Naive thymus-derived CD4-positive, alpha-beta T cell (primary cell): ENCODE measurements at regions not wholly inside any gene's neighbourhood (a gene's known extent, or its start where the extent isn't known, plus 50 kb on each side); places are given as distances from the start of the nearest gene placed in this dataset.

Source experiments
- ATAC-seq: fragments of 150-1000 bp; cut with Tn5 transposase; 2 replicates; pipeline ENCODE4 v1.10.0; 2021; ENCODE audit warnings: mild to moderate bottlenecking, moderate library complexity
- CTCF ChIA-PET: fragments of 350-600 bp; sonication (Branson Sonifier 250); formaldehyde crosslinking; loops from one replicate; lab custom pipeline; 2021; ENCODE audit warnings: antibody characterized with exemption; lab: Charles Lee
- POLR2A ChIA-PET: fragments of 350-600 bp; sonication (Branson Sonifier 250); formaldehyde crosslinking; loops from one replicate; lab custom pipeline; 2021; ENCODE audit warnings: antibody characterized with exemption, inconsistent platforms; lab: Charles Lee
- DNase-seq, 9 donors: peaks; one replicate each; pipeline versions ENCODE4 v3.0.0 to v3.0.0-alpha.2; 2020 to 2022; ENCODE audit warnings: mixed read lengths in 1 of 9
- H3K27ac ChIP-seq: one replicate; pipeline ENCODE4 v1.7.0; 2013; ENCODE audit warnings: mild to moderate bottlenecking, low read depth, low read length, moderate library complexity
- H3K27me3 ChIP-seq, 2 donors: one replicate each; pipeline ENCODE4 v1.7.0; 2013; ENCODE audit warnings: low read length in 2 of 2, mild to moderate bottlenecking in 2 of 2, moderate library complexity in 2 of 2; ENCODE audit not compliant: control insufficient read depth in 2 of 2, insufficient read depth in 2 of 2
- H3K36me3 ChIP-seq, 3 experiments: 1 replicate in 2 of 3; 2 replicates in 1 of 3; pipeline ENCODE4 v1.7.0; 2013; ENCODE audit warnings: low read length in 3 of 3, mild to moderate bottlenecking in 3 of 3, moderate library complexity in 1 of 3; ENCODE audit not compliant: insufficient read depth in 3 of 3, control insufficient read depth in 2 of 3
- H3K4me1 ChIP-seq, 2 donors: one replicate each; pipeline ENCODE4 v1.7.0; 2013; ENCODE audit warnings: low read length in 2 of 2, mild to moderate bottlenecking in 2 of 2, moderate library complexity in 1 of 2; ENCODE audit not compliant: control insufficient read depth in 2 of 2, insufficient read depth in 2 of 2
- H3K4me3 ChIP-seq: 2 replicates; pipeline ENCODE4 v1.7.0; 2013; ENCODE audit warnings: mild to moderate bottlenecking, low read length
- H3K9me3 ChIP-seq, 3 experiments: 1 replicate in 2 of 3; 2 replicates in 1 of 3; pipeline ENCODE4 v1.7.0; 2013; ENCODE audit warnings: low read length in 3 of 3; ENCODE audit not compliant: control insufficient read depth in 2 of 3
- H3K27ac Mint-ChIP-seq, 9 donors: one replicate each; pipeline ENCODE4 v1.8.0; 2020 to 2022; ENCODE audit warnings: mixed read lengths in 9 of 9, mild to moderate bottlenecking in 8 of 9, moderate library complexity in 5 of 9, inconsistent platforms in 2 of 9
- H3K27me3 Mint-ChIP-seq, 5 donors: one replicate each; pipeline ENCODE4 v1.8.0; 2021 to 2022; ENCODE audit warnings: mixed read lengths in 5 of 5, mild to moderate bottlenecking in 1 of 5
- H3K36me3 Mint-ChIP-seq, 5 donors: one replicate each; pipeline ENCODE4 v1.8.0; 2020 to 2022; ENCODE audit warnings: mixed read lengths in 5 of 5, mild to moderate bottlenecking in 3 of 5, inconsistent platforms in 1 of 5
- H3K4me1 Mint-ChIP-seq, 7 donors: one replicate each; pipeline ENCODE4 v1.8.0; 2020 to 2022; ENCODE audit warnings: mixed read lengths in 7 of 7, mild to moderate bottlenecking in 3 of 7, inconsistent platforms in 1 of 7
- H3K4me3 Mint-ChIP-seq, 10 donors: one replicate each; pipeline ENCODE4 v1.8.0; 2020 to 2022; ENCODE audit warnings: mild to moderate bottlenecking in 10 of 10, mixed read lengths in 10 of 10, moderate library complexity in 6 of 10, inconsistent platforms in 2 of 10
- H3K9me3 Mint-ChIP-seq, 11 donors: one replicate each; pipeline ENCODE4 v1.8.0; 2020 to 2022; ENCODE audit warnings: mixed read lengths in 11 of 11, mild to moderate bottlenecking in 4 of 11, inconsistent platforms in 1 of 11, moderate library complexity in 1 of 11
- intact Hi-C, 2 donors: fragments of 100-400 bp; cut with micrococcal nuclease; formaldehyde crosslinking; loops; one replicate each; pipeline ENCODE4 v1.15.1; 2023

DNA sequence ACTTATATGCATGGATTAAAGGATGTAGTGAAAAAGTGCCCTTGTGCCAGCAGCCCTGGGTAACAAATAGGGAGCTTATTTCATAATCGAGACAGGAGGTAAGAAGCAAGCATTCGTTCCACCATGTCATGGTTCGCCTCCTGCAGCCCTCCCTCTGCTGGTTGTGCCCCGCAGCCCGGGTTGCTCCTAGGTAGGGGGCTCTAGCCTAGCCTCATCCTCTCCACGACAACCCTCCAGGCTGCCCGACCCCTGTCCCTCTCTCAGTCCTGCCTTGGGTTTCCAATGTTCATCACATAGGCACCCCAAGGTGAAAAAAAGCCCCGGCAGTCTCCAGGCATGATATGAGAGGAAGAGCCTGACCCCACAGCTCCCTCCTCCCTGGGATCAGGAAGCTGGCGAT lies 75.5 kb upstream of the SYNDIG1 start:
- H3K36me3 Mint-ChIP-seq = peaks cover 0 to 4% (median 0%) of the 10 kb centered on the region in 5 donors
- H3K4me3 Mint-ChIP-seq = no peak overlapping the region
- H3K27ac ChIP-seq = no peak overlapping the region
- ChIA-PET CTCF (interaction anchor here (0.8 kb wide), 1 partner anchor 244 kb away, joined by 3 read pairs; no protein-coding TSS in a partner anchor), POLR2A (no interaction called here)
- intact Hi-C loops = no loop called here
- no peaks in the 10 kb centered on the region for H3K36me3 ChIP-seq
- H3K27me3 ChIP-seq = no peaks in the 10 kb centered on the region
- peaks cover 0 to 10% (median 2%) of the 10 kb centered on the region in 11 donors for H3K9me3 Mint-ChIP-seq
- H3K27me3 Mint-ChIP-seq = peaks cover 0 to 9% (median 0%) of the 10 kb centered on the region in 5 donors
- no peak overlapping the region for H3K4me3 ChIP-seq
- H3K9me3 ChIP-seq = no peaks in the 10 kb centered on the region
- H3K4me1 Mint-ChIP-seq = peaks cover 16 to 32% (median 28%) of the 10 kb centered on the region in 7 donors
- H3K4me1 ChIP-seq = peaks cover 0 to 19% of the 10 kb centered on the region in 2 donors
- DNase-seq = no peak
- ATAC-seq = no peak
- H3K27ac Mint-ChIP-seq = no peak overlapping the region

DNA sequence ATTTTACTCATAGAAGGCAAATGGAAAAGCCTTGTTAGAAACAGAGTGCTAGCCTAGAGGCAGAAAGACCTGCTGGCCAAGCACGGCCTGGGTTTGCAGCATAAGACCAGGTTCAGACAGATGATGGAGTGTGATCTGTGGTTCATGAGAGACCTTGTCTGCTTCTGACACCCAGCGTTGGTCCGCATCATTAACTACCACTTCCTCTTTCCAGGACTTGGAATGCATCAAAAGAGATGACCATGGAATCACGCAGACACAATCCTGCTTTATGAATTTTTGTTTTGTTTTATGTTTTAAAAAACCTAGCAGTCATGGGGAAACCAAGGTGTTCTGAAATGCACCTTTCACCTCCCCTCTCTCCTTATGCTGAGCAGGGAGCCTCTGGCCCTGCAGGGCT lies 76.8 kb upstream of the SYNDIG1 start:
- Mint-ChIP-seq H3K27ac (no peak overlapping the region), H3K4me1 (peaks cover 16 to 45% (median 40%) of the 10 kb centered on the region in 7 donors), H3K9me3 (peaks cover 0 to 3% (median 0%) of the 10 kb centered on the region in 11 donors), H3K36me3 (no peaks in the 10 kb centered on the region), H3K4me3 (no peak overlapping the region), H3K27me3 (peaks cover 0 to 2% (median 0%) of the 10 kb centered on the region in 5 donors)
- no peaks in the 10 kb centered on the region for H3K9me3 ChIP-seq
- no peak overlapping the region for H3K4me3 ChIP-seq
- ChIA-PET CTCF (no interaction called here), POLR2A (no interaction called here)
- no peaks in the 10 kb centered on the region for H3K36me3 ChIP-seq
- no peak for ATAC-seq
- DNase-seq = no peak
- intact Hi-C loops = no loop called here
- no peaks in the 10 kb centered on the region for H3K27me3 ChIP-seq
- no peak overlapping the region for H3K27ac ChIP-seq
- peaks cover 0 to 24% of the 10 kb centered on the region in 2 donors for H3K4me1 ChIP-seq

DNA sequence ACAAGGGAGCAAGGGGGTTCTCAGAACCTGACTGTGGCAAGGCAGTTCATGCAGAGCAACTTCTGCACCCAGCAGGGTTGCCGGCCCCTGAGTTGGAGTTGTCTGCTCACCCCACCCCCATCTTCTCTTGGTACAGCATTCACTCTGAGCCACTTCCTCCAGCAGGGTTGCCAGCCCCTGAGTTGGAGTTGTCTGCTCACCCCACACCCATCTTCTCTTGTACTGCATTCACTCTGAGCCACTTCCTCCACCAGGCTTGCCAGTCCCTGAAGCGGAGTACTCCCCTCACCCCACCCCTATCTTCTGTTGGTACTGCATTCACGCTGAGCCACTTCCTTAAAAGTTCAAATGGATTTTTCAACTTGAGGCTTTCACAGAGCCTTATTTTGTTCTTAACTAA lies 79.7 kb upstream of the SYNDIG1 start:
- no peaks in the 10 kb centered on the region for H3K36me3 Mint-ChIP-seq
- ChIA-PET POLR2A (interaction anchor here (2.5 kb wide), 1 partner anchor 17 kb away, joined by 7 read pairs; no protein-coding TSS in a partner anchor), CTCF (interaction anchor here (0.6 kb wide), 1 partner anchor 109 kb away, joined by 3 read pairs; no protein-coding TSS in a partner anchor)
- DNase-seq (peak in 8 of 9 donors; percentile 17 to 83 (median 74)), ATAC-seq (peak; percentile 96)
- H3K9me3 Mint-ChIP-seq = no peaks in the 10 kb centered on the region
- Histone ChIP-seq H3K4me3 (no peak overlapping the region), H3K4me1 (peaks cover 0 to 29% of the 10 kb centered on the region in 2 donors), H3K9me3 (no peaks in the 10 kb centered on the region), H3K27me3 (no peaks in the 10 kb centered on the region), H3K27ac (no peak overlapping the region), H3K36me3 (no peaks in the 10 kb centered on the region)
- peaks cover 0 to 2% (median 0%) of the 10 kb centered on the region in 5 donors for H3K27me3 Mint-ChIP-seq
- H3K4me3 Mint-ChIP-seq = peak overlapping the region; percentile 26 to 80 (median 64)
- H3K27ac Mint-ChIP-seq = peak overlapping the region in 8 of 9 donors; percentile 21 to 95 (median 78)
- intact Hi-C loops = loop anchor here in 1 of 2 donors (1.0 to 5.0 kb wide), 2 partner anchors 17 to 72 kb away; no protein-coding TSS in a partner anchor
- H3K4me1 Mint-ChIP-seq = peaks cover 16 to 73% (median 52%) of the 10 kb centered on the region in 7 donors

DNA sequence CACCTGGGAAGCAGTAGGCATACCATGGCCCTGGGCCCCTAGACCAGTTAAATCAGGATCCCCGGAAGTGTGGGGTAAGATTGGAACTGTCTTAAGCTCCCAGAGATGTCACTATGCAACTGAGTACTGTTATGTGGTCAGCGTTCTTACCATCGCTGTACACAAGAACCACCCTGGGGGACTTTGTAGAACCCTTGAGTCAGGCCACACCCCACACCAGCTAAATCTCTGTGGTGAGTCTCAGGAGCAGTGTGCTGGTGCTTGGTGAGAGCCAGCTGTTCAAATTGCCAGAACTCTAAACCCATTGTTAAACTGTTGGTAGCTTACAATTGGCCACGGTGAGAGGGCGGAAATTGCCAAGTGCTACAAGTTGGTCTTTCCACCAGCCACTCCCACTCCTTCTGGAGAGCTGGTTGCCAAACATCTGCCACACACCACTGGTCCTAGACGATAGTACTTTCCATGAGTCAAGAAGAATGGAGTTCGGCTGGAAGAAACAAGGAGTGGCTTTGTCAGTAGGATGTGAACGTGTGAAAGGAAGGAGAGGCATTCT lies 80.5 kb upstream of the SYNDIG1 start:
- Mint-ChIP-seq H3K27ac (peak overlapping the region in 8 of 9 donors; percentile 57 to 95 (median 76)), H3K9me3 (no peaks in the 10 kb centered on the region), H3K36me3 (no peaks in the 10 kb centered on the region), H3K4me1 (peaks cover 16 to 73% (median 52%) of the 10 kb centered on the region in 7 donors), H3K4me3 (peak overlapping the region; percentile 8 to 80 (median 64)), H3K27me3 (peaks cover 0 to 2% (median 0%) of the 10 kb centered on the region in 5 donors)
- POLR2A ChIA-PET = interaction anchor here (2.5 kb wide), 1 partner anchor 17 kb away, joined by 7 read pairs; no protein-coding TSS in a partner anchor
- no peak for DNase-seq
- no peak for ATAC-seq
- H3K9me3 ChIP-seq = no peaks in the 10 kb centered on the region
- no peak overlapping the region for H3K4me3 ChIP-seq
- H3K27ac ChIP-seq = no peak overlapping the region
- intact Hi-C loops = loop anchor here in 1 of 2 donors (1.0 to 5.0 kb wide), 2 partner anchors 17 to 72 kb away; no protein-coding TSS in a partner anchor
- no peaks in the 10 kb centered on the region for H3K36me3 ChIP-seq
- H3K27me3 ChIP-seq = no peaks in the 10 kb centered on the region
- CTCF ChIA-PET = no interaction called here
- H3K4me1 ChIP-seq = peaks cover 0 to 29% of the 10 kb centered on the region in 2 donors

DNA sequence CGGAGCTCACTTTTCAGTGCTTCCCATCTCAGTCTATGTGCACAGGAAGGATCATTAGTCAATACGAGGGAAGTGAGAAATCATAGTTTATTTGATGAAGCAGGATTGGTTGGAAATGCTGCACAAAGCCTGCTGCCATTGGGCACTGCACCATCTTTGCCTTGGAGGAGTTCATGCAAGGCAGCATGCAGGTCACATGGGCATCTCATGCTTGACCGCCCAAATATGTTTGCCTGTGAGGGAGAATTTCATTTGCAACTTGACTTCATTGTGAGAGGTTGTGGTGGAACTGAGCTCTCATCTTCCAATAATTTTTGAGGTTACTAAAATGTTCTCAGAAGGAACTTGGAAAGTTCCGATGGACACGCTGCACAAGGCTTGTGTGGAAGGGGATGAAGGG lies 83.9 kb upstream of the SYNDIG1 start:
- ATAC-seq (no peak), DNase-seq (no peak)
- ChIA-PET POLR2A (no interaction called here), CTCF (no interaction called here)
- Histone ChIP-seq H3K4me1 (peaks cover 0 to 26% of the 10 kb centered on the region in 2 donors), H3K36me3 (no peaks in the 10 kb centered on the region), H3K27me3 (no peaks in the 10 kb centered on the region), H3K27ac (no peak overlapping the region), H3K4me3 (no peak overlapping the region), H3K9me3 (no peaks in the 10 kb centered on the region)
- intact Hi-C loops = loop anchor here in 1 of 2 donors (5.0 kb wide), 1 partner anchor 68 kb away; no protein-coding TSS in a partner anchor
- peaks cover 14 to 63% (median 44%) of the 10 kb centered on the region in 7 donors for H3K4me1 Mint-ChIP-seq
- H3K27ac Mint-ChIP-seq = no peak overlapping the region
- H3K36me3 Mint-ChIP-seq = no peaks in the 10 kb centered on the region
- peaks cover 0 to 4% (median 0%) of the 10 kb centered on the region in 5 donors for H3K27me3 Mint-ChIP-seq
- no peak overlapping the region for H3K4me3 Mint-ChIP-seq
- H3K9me3 Mint-ChIP-seq = no peaks in the 10 kb centered on the region

DNA sequence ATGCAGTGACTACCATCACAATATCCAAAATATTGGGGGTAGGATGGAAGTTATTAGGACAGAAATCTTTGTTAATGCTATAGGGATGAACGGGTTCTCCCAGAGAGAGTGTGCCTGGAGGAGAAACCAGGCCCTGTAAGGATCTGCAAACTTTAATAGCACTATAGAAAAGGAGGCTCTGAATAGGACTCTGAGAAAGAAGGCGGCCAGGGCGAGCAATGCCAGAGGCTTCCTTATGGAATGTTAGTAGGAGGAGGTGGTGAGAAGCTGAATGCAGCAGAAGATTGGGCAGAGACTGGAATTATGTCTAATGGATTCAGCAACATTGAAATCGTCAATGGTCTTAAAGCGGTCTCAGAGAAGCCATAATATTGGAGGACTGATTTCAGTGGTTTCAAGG lies 84.6 kb upstream of the SYNDIG1 start:
- no peaks in the 10 kb centered on the region for H3K9me3 ChIP-seq
- H3K4me3 ChIP-seq = no peak overlapping the region
- Mint-ChIP-seq H3K9me3 (no peaks in the 10 kb centered on the region), H3K27ac (no peak overlapping the region), H3K36me3 (no peaks in the 10 kb centered on the region), H3K4me3 (no peak overlapping the region), H3K4me1 (peaks cover 9 to 56% (median 37%) of the 10 kb centered on the region in 7 donors), H3K27me3 (peaks cover 0 to 4% (median 0%) of the 10 kb centered on the region in 5 donors)
- ChIA-PET POLR2A (no interaction called here), CTCF (no interaction called here)
- H3K27me3 ChIP-seq = no peaks in the 10 kb centered on the region
- no peak overlapping the region for H3K27ac ChIP-seq
- ATAC-seq (no peak), DNase-seq (no peak)
- no peaks in the 10 kb centered on the region for H3K36me3 ChIP-seq
- H3K4me1 ChIP-seq = peaks cover 0 to 19% of the 10 kb centered on the region in 2 donors
- intact Hi-C loops = loop anchor here in 1 of 2 donors (5.0 kb wide), 1 partner anchor 68 kb away; no protein-coding TSS in a partner anchor
